GM23338 (cell line): ENCODE measurements at regions not wholly inside any gene's neighbourhood (a gene's known extent, or its start where the extent isn't known, plus 50 kb on each side); places are given as distances from the start of the nearest gene placed in this dataset.

Source experiments
- ATAC-seq: fragments of 200-7000 bp; cut with Tn5 transposase; 3 replicates; pipeline ENCODE4 v1.9.1; 2020
- DNase-seq: peaks from one replicate; pipeline ENCODE4 v3.0.0-alpha.2; 2015; ENCODE audit warnings: low spot score
- H2AFZ ChIP-seq: fragments of 200-600 bp; sonication (generic); 2 replicates; pipeline ENCODE4 v1.8.0; 2016; ENCODE audit warnings: antibody characterized with exemption, mild to moderate bottlenecking, moderate library complexity
- H3F3A ChIP-seq: fragments of 200-600 bp; sonication (generic); replicated peaks from 2 replicates; pipeline ENCODE4 v1.8.0; 2017; ENCODE audit warnings: antibody characterized with exemption, mixed run types, low read depth
- H3K27ac ChIP-seq: fragments of 200-600 bp; sonication (generic); 2 replicates; pipeline ENCODE4 v1.6.1; 2016; ENCODE audit warnings: low read depth
- H3K27me3 ChIP-seq: fragments of 200-600 bp; sonication (generic); 2 replicates; pipeline ENCODE4 v1.8.0; 2016; ENCODE audit warnings: mild to moderate bottlenecking, mixed run types, moderate library complexity; ENCODE audit not compliant: insufficient read depth
- H3K36me3 ChIP-seq: fragments of 200-600 bp; sonication (generic); 2 replicates; pipeline ENCODE4 v1.8.0; 2016; ENCODE audit warnings: mild to moderate bottlenecking; ENCODE audit not compliant: insufficient read depth
- H3K4me1 ChIP-seq: fragments of 200-600 bp; sonication (generic); 2 replicates; pipeline ENCODE4 v1.8.0; 2016; ENCODE audit warnings: mild to moderate bottlenecking, moderate library complexity; ENCODE audit not compliant: insufficient read depth
- H3K4me2 ChIP-seq: fragments of 200-600 bp; sonication (generic); 2 replicates; pipeline ENCODE4 v1.7.1; 2017; ENCODE audit warnings: mixed run types
- H3K4me3 ChIP-seq: fragments of 200-600 bp; sonication (generic); 2 replicates; pipeline ENCODE4 v1.6.1; 2016; ENCODE audit warnings: mixed run types
- H3K79me2 ChIP-seq: fragments of 200-600 bp; sonication (generic); replicated peaks from 2 replicates; pipeline ENCODE4 v1.8.0; 2017; ENCODE audit warnings: mild to moderate bottlenecking; ENCODE audit not compliant: insufficient read depth
- H3K9me2 ChIP-seq: fragments of 200-600 bp; sonication (generic); 2 replicates; pipeline ENCODE4 v1.8.0; 2017; ENCODE audit not compliant: insufficient read depth
- H4K20me1 ChIP-seq: fragments of 200-600 bp; sonication (generic); replicated peaks from 2 replicates; pipeline ENCODE4 v1.8.0; 2017; ENCODE audit warnings: mild to moderate bottlenecking; ENCODE audit not compliant: insufficient read depth
- H3K27ac Mint-ChIP-seq: 2 replicates; pipeline ENCODE4 v1.8.0; 2020; ENCODE audit warnings: inconsistent platforms, mild to moderate bottlenecking, moderate library complexity, mixed read lengths
- H3K27me3 Mint-ChIP-seq: 3 replicates; pipeline ENCODE4 v1.8.0; 2022; ENCODE audit warnings: low read depth, mild to moderate bottlenecking, moderate library complexity, mixed read lengths, inconsistent platforms; ENCODE audit not compliant: insufficient read depth, poor library complexity
- H3K36me3 Mint-ChIP-seq: 3 replicates; pipeline ENCODE4 v1.8.0; 2021; ENCODE audit warnings: low read depth, mild to moderate bottlenecking, inconsistent platforms, moderate library complexity, mixed read lengths
- H3K4me1 Mint-ChIP-seq: 3 replicates; pipeline ENCODE4 v1.8.0; 2020; ENCODE audit warnings: mild to moderate bottlenecking, inconsistent platforms, mixed read lengths
- H3K4me3 Mint-ChIP-seq: 3 replicates; pipeline ENCODE4 v1.8.0; 2021; ENCODE audit warnings: moderate library complexity, mild to moderate bottlenecking, inconsistent platforms, mixed read lengths
- H3K9me3 Mint-ChIP-seq: 3 replicates; pipeline ENCODE4 v1.8.0; 2020; ENCODE audit warnings: moderate library complexity, mild to moderate bottlenecking, inconsistent platforms, mixed read lengths
- CREB1 ChIP-seq: fragments of 250-450 bp; sonication (Bioruptor Pico); IDR thresholded peaks from 2 replicates; pipeline ENCODE4 v1.5.0; 2020; ENCODE audit warnings: low read depth, mild to moderate bottlenecking, moderate library complexity
- EZH2 ChIP-seq: fragments of 200-600 bp; sonication (generic); IDR thresholded peaks from one replicate; pipeline ENCODE4 v1.8.0; 2017; ENCODE audit warnings: antibody characterized with exemption, mild to moderate bottlenecking, low read depth; ENCODE audit not compliant: unreplicated experiment
- EZH2phosphoT487 ChIP-seq: fragments of 200-600 bp; sonication (generic); IDR thresholded peaks from one replicate; pipeline ENCODE4 v1.8.1; 2018; ENCODE audit warnings: antibody characterized with exemption; ENCODE audit not compliant: unreplicated experiment
- JUNB ChIP-seq: IDR thresholded peaks from one replicate; pipeline ENCODE4 v1.6.1; 2016; ENCODE audit warnings: antibody characterized with exemption; ENCODE audit not compliant: unreplicated experiment
- NANOG ChIP-seq: IDR thresholded peaks from 2 replicates; pipeline ENCODE4 v1.6.1; 2016; ENCODE audit warnings: antibody characterized with exemption, borderline replicate concordance
- ZNF114 ChIP-seq: fragments of 250-450 bp; sonication (Bioruptor Pico); IDR thresholded peaks from 2 replicates; pipeline ENCODE4 v1.5.0; 2020; ENCODE audit warnings: mild to moderate bottlenecking, moderate library complexity
- TF ChIP-seq, protein P1 (sequence below): IDR thresholded peaks from one replicate; pipeline ENCODE4 v1.6.1; 2018; ENCODE audit warnings: antibody characterized with exemption; ENCODE audit not compliant: unreplicated experiment
- TF ChIP-seq, protein P2 (sequence below), 2 experiments: fragments of 200-600 bp in 1 of 2; sonication (generic) in 1 of 2; conservative IDR thresholded peaks; 2 replicates each; pipeline versions ENCODE4 v1.5.1 to v1.6.1; 2016 to 2017; ENCODE audit warnings: antibody characterized with exemption in 2 of 2, low read depth in 2 of 2, mild to moderate bottlenecking in 2 of 2, moderate library complexity in 1 of 2
- TF ChIP-seq, protein P3 (sequence below): fragments of 250-450 bp; sonication (Bioruptor Pico); IDR thresholded peaks from 2 replicates; pipeline ENCODE4 v1.5.0; 2020; ENCODE audit warnings: mild to moderate bottlenecking, moderate library complexity

DNA sequence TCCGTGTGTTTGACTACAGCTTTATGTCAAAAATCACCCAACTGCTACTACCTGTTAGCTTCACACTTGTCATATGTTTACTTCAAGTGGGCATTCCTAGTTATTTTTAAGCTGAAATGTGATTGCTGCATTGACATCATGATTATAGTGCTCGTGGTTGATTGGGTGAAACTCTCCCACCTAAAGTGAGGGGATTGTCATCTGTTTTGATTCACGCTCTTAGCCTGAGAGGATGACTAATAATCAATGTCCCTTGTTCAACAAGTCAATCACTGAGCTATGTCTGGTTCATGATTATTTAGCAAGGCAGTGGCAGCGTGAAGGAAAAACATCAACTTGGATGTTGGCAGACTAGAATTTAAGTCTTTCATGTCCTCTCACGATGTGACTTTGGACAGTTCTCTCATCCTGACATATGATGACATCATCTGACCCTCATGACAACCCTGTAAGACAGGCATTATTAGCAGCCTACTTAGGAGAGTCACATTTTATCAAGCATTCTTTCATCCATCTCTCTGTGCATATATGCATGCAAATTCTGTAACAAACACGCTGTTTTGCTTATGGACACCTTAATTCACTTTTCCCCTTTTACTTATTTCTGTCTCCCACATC is 352.6 kb upstream of the ZMIZ1 start (continued):
- TF ChIP-seq, protein P1, sequence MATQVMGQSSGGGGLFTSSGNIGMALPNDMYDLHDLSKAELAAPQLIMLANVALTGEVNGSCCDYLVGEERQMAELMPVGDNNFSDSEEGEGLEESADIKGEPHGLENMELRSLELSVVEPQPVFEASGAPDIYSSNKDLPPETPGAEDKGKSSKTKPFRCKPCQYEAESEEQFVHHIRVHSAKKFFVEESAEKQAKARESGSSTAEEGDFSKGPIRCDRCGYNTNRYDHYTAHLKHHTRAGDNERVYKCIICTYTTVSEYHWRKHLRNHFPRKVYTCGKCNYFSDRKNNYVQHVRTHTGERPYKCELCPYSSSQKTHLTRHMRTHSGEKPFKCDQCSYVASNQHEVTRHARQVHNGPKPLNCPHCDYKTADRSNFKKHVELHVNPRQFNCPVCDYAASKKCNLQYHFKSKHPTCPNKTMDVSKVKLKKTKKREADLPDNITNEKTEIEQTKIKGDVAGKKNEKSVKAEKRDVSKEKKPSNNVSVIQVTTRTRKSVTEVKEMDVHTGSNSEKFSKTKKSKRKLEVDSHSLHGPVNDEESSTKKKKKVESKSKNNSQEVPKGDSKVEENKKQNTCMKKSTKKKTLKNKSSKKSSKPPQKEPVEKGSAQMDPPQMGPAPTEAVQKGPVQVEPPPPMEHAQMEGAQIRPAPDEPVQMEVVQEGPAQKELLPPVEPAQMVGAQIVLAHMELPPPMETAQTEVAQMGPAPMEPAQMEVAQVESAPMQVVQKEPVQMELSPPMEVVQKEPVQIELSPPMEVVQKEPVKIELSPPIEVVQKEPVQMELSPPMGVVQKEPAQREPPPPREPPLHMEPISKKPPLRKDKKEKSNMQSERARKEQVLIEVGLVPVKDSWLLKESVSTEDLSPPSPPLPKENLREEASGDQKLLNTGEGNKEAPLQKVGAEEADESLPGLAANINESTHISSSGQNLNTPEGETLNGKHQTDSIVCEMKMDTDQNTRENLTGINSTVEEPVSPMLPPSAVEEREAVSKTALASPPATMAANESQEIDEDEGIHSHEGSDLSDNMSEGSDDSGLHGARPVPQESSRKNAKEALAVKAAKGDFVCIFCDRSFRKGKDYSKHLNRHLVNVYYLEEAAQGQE, result no peak
- TF ChIP-seq ZNF114 (CRISPR knock-in tag), result no peak

DNA sequence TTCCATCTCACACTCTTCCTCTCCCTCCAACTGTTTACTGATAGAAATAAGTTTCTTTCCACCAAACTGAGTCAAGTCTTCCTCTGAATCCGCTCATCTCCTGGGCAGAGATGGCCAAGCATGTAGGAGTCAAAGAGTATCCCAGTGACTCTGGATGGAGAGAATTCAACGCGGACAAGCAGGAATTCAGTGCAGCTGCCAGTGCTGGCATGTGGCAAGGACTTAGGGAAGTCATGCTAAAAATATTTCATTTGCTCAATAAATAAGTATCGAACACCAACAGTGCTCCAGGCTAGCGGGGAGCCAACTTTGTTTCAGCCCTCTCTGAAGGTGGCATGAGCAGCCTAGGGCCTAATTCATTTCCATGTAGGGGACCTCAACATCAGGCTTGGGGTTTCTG is 351.6 kb upstream of the ZMIZ1 start:
- Histone ChIP-seq H3F3A (no peaks in the 10 kb centered on the region), H3K4me2 (no peak overlapping the region), H3K79me2 (no peaks in the 10 kb centered on the region), H3K9me2 (no peaks in the 10 kb centered on the region), H3K27me3 (no peaks in the 10 kb centered on the region), H4K20me1 (no peaks in the 10 kb centered on the region), H3K4me1 (no peaks in the 10 kb centered on the region), H3K27ac (no peak overlapping the region), H3K36me3 (no peaks in the 10 kb centered on the region), H2AFZ (no peak overlapping the region), H3K4me3 (no peak overlapping the region)
- Mint-ChIP-seq H3K27ac (no peak overlapping the region), H3K9me3 (no peaks in the 10 kb centered on the region), H3K4me3 (no peak overlapping the region), H3K27me3 (peaks cover 6% of the 10 kb centered on the region), H3K36me3 (no peaks in the 10 kb centered on the region), H3K4me1 (peaks cover 10% of the 10 kb centered on the region; the same call in 2 of the 3 replicates)
- DNase-seq, result no peak
- ATAC-seq, result no peak
- TF ChIP-seq, protein P2, sequence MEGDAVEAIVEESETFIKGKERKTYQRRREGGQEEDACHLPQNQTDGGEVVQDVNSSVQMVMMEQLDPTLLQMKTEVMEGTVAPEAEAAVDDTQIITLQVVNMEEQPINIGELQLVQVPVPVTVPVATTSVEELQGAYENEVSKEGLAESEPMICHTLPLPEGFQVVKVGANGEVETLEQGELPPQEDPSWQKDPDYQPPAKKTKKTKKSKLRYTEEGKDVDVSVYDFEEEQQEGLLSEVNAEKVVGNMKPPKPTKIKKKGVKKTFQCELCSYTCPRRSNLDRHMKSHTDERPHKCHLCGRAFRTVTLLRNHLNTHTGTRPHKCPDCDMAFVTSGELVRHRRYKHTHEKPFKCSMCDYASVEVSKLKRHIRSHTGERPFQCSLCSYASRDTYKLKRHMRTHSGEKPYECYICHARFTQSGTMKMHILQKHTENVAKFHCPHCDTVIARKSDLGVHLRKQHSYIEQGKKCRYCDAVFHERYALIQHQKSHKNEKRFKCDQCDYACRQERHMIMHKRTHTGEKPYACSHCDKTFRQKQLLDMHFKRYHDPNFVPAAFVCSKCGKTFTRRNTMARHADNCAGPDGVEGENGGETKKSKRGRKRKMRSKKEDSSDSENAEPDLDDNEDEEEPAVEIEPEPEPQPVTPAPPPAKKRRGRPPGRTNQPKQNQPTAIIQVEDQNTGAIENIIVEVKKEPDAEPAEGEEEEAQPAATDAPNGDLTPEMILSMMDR (conservative IDR thresholded peaks at IDR 0.05; ENCODE audit: low read depth in 2 of 2), result no peak
- TF ChIP-seq, protein P3, sequence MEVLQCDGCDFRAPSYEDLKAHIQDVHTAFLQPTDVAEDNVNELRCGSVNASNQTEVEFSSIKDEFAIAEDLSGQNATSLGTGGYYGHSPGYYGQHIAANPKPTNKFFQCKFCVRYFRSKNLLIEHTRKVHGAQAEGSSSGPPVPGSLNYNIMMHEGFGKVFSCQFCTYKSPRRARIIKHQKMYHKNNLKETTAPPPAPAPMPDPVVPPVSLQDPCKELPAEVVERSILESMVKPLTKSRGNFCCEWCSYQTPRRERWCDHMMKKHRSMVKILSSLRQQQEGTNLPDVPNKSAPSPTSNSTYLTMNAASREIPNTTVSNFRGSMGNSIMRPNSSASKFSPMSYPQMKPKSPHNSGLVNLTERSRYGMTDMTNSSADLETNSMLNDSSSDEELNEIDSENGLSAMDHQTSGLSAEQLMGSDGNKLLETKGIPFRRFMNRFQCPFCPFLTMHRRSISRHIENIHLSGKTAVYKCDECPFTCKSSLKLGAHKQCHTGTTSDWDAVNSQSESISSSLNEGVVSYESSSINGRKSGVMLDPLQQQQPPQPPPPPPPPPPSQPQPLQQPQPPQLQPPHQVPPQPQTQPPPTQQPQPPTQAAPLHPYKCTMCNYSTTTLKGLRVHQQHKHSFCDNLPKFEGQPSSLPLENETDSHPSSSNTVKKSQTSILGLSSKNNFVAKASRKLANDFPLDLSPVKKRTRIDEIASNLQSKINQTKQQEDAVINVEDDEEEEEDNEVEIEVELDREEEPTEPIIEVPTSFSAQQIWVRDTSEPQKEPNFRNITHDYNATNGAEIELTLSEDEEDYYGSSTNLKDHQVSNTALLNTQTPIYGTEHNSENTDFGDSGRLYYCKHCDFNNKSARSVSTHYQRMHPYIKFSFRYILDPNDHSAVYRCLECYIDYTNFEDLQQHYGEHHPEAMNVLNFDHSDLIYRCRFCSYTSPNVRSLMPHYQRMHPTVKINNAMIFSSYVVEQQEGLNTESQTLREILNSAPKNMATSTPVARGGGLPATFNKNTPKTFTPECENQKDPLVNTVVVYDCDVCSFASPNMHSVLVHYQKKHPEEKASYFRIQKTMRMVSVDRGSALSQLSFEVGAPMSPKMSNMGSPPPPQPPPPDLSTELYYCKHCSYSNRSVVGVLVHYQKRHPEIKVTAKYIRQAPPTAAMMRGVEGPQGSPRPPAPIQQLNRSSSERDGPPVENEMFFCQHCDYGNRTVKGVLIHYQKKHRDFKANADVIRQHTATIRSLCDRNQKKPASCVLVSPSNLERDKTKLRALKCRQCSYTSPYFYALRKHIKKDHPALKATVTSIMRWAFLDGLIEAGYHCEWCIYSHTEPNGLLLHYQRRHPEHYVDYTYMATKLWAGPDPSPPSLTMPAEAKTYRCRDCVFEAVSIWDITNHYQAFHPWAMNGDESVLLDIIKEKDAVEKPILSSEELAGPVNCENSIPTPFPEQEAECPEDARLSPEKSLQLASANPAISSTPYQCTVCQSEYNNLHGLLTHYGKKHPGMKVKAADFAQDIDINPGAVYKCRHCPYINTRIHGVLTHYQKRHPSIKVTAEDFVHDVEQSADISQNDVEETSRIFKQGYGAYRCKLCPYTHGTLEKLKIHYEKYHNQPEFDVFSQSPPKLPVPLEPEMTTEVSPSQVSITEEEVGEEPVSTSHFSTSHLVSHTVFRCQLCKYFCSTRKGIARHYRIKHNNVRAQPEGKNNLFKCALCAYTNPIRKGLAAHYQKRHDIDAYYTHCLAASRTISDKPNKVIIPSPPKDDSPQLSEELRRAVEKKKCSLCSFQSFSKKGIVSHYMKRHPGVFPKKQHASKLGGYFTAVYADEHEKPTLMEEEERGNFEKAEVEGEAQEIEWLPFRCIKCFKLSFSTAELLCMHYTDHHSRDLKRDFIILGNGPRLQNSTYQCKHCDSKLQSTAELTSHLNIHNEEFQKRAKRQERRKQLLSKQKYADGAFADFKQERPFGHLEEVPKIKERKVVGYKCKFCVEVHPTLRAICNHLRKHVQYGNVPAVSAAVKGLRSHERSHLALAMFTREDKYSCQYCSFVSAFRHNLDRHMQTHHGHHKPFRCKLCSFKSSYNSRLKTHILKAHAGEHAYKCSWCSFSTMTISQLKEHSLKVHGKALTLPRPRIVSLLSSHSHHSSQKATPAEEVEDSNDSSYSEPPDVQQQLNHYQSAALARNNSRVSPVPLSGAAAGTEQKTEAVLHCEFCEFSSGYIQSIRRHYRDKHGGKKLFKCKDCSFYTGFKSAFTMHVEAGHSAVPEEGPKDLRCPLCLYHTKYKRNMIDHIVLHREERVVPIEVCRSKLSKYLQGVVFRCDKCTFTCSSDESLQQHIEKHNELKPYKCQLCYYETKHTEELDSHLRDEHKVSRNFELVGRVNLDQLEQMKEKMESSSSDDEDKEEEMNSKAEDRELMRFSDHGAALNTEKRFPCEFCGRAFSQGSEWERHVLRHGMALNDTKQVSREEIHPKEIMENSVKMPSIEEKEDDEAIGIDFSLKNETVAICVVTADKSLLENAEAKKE (CRISPR knock-in tag), result no peak
- TF ChIP-seq NANOG (no peak), EZH2phosphoT487 (no peak), CREB1 (no peak), ZNF114 (CRISPR knock-in tag) (no peak), JUNB (no peak), EZH2 (no peak)
- TF ChIP-seq, protein P1, result no peak
